Small intestine (tissue), 7 donors: ENCODE measurements at regions not wholly inside any gene's neighbourhood (a gene's known extent, or its start where the extent isn't known, plus 50 kb on each side); places are given as distances from the start of the nearest gene placed in this dataset.
A peak's percentile ranks its signal among the peaks of the same experiment; 100 is the strongest.

Experiments used
- DNase-seq, 2 donors: peaks; one replicate each; pipeline versions ENCODE4 v3.0.0 to v3.0.0-alpha.2; 2013
- FAIRE-seq: peaks from 2 replicates; lab custom pipeline; 2012; peaks lifted over from hg19 to GRCh38; lab: Jason Lieb, UNC
- H3K27ac ChIP-seq, 3 donors: one replicate each; pipeline ENCODE4 v1.5.1; 2013; ENCODE audit warnings: low read length in 2 of 3, mild to moderate bottlenecking in 2 of 3, control low read depth in 1 of 3, inconsistent platforms in 1 of 3, low read depth in 1 of 3, moderate library complexity in 1 of 3
- H3K27me3 ChIP-seq, 3 donors: one replicate each; pipeline ENCODE4 v1.6.1; 2013; ENCODE audit warnings: low read length in 3 of 3, inconsistent platforms in 1 of 3; ENCODE audit not compliant: control insufficient read depth in 3 of 3, insufficient read depth in 3 of 3
- H3K36me3 ChIP-seq, 3 donors: one replicate each; pipeline ENCODE4 v1.6.1; 2013; ENCODE audit warnings: low read length in 3 of 3, inconsistent platforms in 1 of 3, low read depth in 1 of 3, mild to moderate bottlenecking in 1 of 3, moderate library complexity in 1 of 3; ENCODE audit not compliant: control insufficient read depth in 3 of 3, insufficient read depth in 2 of 3
- H3K4me1 ChIP-seq, 3 donors: one replicate each; pipeline ENCODE4 v1.6.1; 2013; ENCODE audit warnings: low read length in 2 of 3, inconsistent platforms in 1 of 3, low read depth in 1 of 3, mild to moderate bottlenecking in 1 of 3, moderate library complexity in 1 of 3; ENCODE audit not compliant: control insufficient read depth in 3 of 3, insufficient read depth in 2 of 3
- H3K4me3 ChIP-seq, 3 donors: one replicate each; pipeline ENCODE4 v1.5.1; 2013; ENCODE audit warnings: low read length in 3 of 3, control low read depth in 1 of 3, inconsistent platforms in 1 of 3, low read depth in 1 of 3, mild to moderate bottlenecking in 1 of 3, moderate library complexity in 1 of 3
- H3K9me3 ChIP-seq, 2 donors: one replicate each; pipeline ENCODE4 v1.6.1; 2013; ENCODE audit warnings: low read depth in 1 of 2, low read length in 1 of 2; ENCODE audit not compliant: control insufficient read depth in 2 of 2, insufficient read depth in 1 of 2
- WGBS, 3 donors: extraction: QIAGEN DNeasy Blood & Tissue Kit; methylation state at CpG; one replicate each; pipeline ENCODE4 v1.1.7; 2013; 5-methylcytosine and 5-hydroxymethylcytosine counted together
- donor health status: healthy with polysubstance abuse.
- donor health status: control.
- donor health status: control.
- donor health status: Bipolar disorder and iron deficiency.
- donor health status: healthy.

DNA sequence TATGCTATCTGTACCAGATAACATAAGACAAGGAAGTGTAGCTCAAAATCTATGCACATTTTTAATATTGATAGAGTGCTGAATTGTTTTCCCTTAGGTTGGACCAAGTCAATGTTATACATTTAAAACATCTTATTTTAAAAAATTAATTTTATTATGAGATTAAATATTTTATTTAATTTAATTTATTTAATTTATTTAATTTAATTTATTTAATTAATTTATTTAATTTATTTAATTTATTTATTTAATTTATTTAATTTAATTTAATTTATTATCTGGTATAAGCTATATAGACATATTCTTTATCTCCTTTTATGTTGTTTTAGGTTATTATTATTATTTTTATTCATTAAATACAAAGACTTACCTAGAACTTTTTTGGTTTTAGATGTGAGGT lies 551.7 kb upstream of the LRRTM1 start:
- Histone ChIP-seq H3K36me3 (no peaks in the 10 kb centered on the region), H3K27ac (no peak overlapping the region), H3K4me1 (no peaks in the 10 kb centered on the region), H3K4me3 (no peak overlapping the region), H3K9me3 (no peaks in the 10 kb centered on the region), H3K27me3 (no peaks in the 10 kb centered on the region)
- DNase-seq: no peak
- FAIRE-seq: peak; percentile 87

DNA sequence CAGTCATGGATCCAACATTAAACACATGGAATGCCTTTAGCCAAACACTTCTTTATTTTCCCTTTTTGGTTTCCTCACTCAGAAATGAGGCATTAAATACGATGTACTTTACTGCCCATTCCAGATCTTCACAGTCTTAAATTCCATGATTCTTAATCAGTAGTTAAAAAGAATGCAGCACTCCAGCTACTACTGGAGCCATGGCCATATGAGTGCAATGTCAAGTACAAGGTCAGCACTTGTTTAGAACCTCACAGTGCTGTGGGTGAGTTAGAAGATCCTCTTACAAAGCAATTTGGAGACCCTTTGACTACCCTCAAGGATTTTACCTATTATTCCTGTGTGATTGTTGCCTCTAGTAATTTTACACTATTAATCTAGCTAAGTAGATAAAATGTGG lies 550.3 kb upstream of the LRRTM1 start:
- Histone ChIP-seq H3K27ac (no peak overlapping the region), H3K36me3 (no peaks in the 10 kb centered on the region), H3K4me1 (no peaks in the 10 kb centered on the region), H3K9me3 (no peaks in the 10 kb centered on the region), H3K27me3 (no peaks in the 10 kb centered on the region), H3K4me3 (no peak overlapping the region)
- WGBS, 3 donors: 54 to 71% (median 56%) methylated on average over 1 of the region's 1 CpG
- no peak for FAIRE-seq
- no peak for DNase-seq

DNA sequence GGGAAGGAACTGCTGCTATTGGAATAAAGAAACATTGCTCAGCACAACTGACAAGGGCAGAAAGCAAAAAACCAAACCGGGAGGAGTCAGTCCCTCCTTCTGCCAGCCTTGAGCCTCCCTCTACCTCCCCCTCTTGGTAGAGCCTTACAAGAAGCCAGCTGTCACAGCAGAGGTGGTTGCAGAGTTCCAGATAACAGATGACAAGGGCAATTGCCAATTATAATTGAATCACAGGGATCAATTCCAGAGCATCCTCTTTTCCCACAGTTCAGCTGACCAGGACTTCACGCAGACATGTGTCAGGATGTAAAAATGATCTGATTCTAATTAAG lies 548.2 kb upstream of the LRRTM1 start:
- no peak overlapping the region for H3K27ac ChIP-seq
- 45 to 54% (median 46%) methylated on average over 2 of the region's 2 CpGs for whole genome bisulfite sequencing, 3 donors
- no peak for FAIRE-seq

DNA sequence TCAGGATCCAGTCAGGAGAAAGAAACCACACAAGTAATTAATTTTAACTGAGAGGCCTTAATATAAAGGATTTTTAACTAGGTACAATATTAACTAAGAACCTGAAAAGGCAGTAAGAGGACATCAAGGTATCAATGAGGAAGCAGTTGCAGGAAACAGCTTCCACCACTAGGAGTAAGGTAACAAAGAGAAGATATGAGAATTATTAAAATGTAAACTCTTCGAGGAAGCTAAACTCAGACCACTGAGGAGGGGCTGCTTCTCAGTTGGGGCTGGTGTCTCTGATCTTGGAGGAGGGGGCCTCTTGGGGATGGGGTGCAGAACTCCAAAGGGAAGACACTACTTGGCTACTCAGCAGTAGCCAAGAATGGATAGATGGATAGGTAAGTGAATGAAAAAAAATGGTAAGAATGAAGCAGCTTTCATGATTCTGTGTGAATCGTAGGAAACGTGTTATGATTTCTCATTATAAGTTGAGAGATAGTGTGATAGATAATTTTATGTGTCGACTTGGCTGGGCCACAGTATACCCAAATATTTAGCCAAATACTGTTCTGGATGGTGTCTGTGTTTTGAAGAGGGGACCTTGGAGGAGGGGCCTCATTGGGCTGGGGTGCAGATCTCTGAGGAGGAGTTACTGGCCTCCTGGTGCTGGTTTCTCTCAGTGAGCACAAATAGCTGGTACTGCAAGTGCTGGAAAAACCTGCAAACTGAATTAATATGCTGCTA lies 547.7 kb upstream of the LRRTM1 start:
- Histone ChIP-seq H3K9me3 (no peaks in the 10 kb centered on the region), H3K27me3 (no peaks in the 10 kb centered on the region), H3K4me3 (no peak overlapping the region), H3K36me3 (no peaks in the 10 kb centered on the region), H3K27ac (no peak overlapping the region), H3K4me1 (no peaks in the 10 kb centered on the region)
- WGBS, 3 donors: 61 to 68% (median 62%) methylated on average over 4 of the region's 4 CpGs
- FAIRE-seq: no peak
- no peak for DNase-seq

More for the DNA sequence above, 548.2 kb upstream of the LRRTM1 start:
- H3K9me3 ChIP-seq: no peaks in the 10 kb centered on the region
- no peak overlapping the region for H3K4me3 ChIP-seq
- no peak for DNase-seq
- no peaks in the 10 kb centered on the region for H3K27me3 ChIP-seq
- no peaks in the 10 kb centered on the region for H3K4me1 ChIP-seq
- H3K36me3 ChIP-seq: no peaks in the 10 kb centered on the region

- H3K9me3 ChIP-seq: no peaks in the 10 kb centered on the region
- H3K4me1 ChIP-seq: no peaks in the 10 kb centered on the region
- DNase-seq (no peak), FAIRE-seq (no peak)
- H3K4me3 ChIP-seq: no peak overlapping the region
- no peaks in the 10 kb centered on the region for H3K27me3 ChIP-seq
- 75 to 83% (median 83%) methylated on average over 5 of the region's 5 CpGs for WGBS, 3 donors
- no peaks in the 10 kb centered on the region for H3K36me3 ChIP-seq
- no peak overlapping the region for H3K27ac ChIP-seq
Observed at GRCh38 chr2:80830891-80831290, 526.3 kb upstream of the LRRTM1 start.

GRCh38 chr2:80822999-80823398 lies 518.4 kb upstream of the LRRTM1 start:
- no peaks in the 10 kb centered on the region for H3K9me3 ChIP-seq

DNA sequence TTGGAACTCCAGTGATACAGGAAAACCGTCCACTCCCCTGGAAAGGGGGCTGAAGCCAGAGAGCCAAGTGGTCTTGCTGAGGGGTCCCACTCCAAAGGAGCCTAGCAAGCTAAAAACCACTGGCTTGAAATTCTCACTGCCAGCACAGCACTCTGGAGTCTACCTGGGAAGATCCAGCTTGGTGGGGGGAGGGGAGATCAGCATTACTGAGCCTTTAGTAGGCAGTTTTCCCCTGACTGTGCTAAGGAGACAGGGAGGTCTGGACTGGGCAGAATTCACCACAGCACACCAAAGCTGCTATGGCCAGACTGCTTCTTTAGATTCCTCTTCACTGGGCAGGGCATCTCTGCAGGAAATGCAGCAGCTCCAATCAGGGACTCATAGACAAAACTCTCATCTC lies 510.7 kb upstream of the LRRTM1 start:
- WGBS, 3 donors: 58 to 78% (median 73%) methylated on average over 1 of the region's 1 CpG
- no peaks in the 10 kb centered on the region for H3K4me1 ChIP-seq
- H3K4me3 ChIP-seq: no peak overlapping the region
- no peaks in the 10 kb centered on the region for H3K36me3 ChIP-seq
- H3K27ac ChIP-seq: no peak overlapping the region
- FAIRE-seq: no peak
- no peaks in the 10 kb centered on the region for H3K27me3 ChIP-seq
- DNase-seq: no peak
- H3K9me3 ChIP-seq: no peaks in the 10 kb centered on the region

More at GRCh38 chr2:80822999-80823398, 518.4 kb upstream of the LRRTM1 start:
- H3K4me3 ChIP-seq: no peak overlapping the region
- FAIRE-seq: no peak
- 59 to 75% (median 66%) methylated on average over 4 of the region's 4 CpGs for WGBS, 3 donors
- H3K27me3 ChIP-seq: no peaks in the 10 kb centered on the region
- no peaks in the 10 kb centered on the region for H3K36me3 ChIP-seq
- no peak overlapping the region for H3K27ac ChIP-seq
- no peaks in the 10 kb centered on the region for H3K4me1 ChIP-seq
- no peak for DNase-seq

DNA sequence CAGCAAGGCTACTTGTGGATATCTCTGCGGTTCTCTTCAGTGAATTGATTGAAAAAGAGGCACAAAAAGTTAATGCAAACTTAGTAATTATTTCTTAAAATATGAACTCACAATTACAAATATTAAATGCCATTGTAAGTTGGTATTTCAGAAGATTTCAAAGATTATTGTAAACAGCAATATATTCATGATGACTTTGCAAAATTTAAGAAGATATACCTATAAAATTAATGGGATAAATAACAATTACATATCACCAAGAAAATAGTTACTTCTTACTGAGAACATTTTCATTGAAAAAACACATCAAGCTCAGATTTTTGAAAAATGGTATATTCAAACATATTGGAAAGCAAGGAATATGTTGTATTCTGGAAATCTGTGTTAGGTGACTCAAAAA lies 482.0 kb upstream of the LRRTM1 start:
- FAIRE-seq (no peak), DNase-seq (no peak)
- H3K36me3 ChIP-seq: no peaks in the 10 kb centered on the region
- no peaks in the 10 kb centered on the region for H3K4me1 ChIP-seq
- H3K27ac ChIP-seq: no peak overlapping the region
- 5 to 57% (median 6%) methylated on average over 1 of the region's 1 CpG for WGBS, 3 donors
- H3K27me3 ChIP-seq: no peaks in the 10 kb centered on the region
- no peaks in the 10 kb centered on the region for H3K9me3 ChIP-seq
- H3K4me3 ChIP-seq: no peak overlapping the region

GRCh38 chr2:80778704-80779103 lies 474.2 kb upstream of the LRRTM1 start:
- Histone ChIP-seq H3K9me3 (no peaks in the 10 kb centered on the region), H3K4me3 (no peak overlapping the region), H3K4me1 (no peaks in the 10 kb centered on the region), H3K27ac (no peak overlapping the region), H3K36me3 (no peaks in the 10 kb centered on the region), H3K27me3 (no peaks in the 10 kb centered on the region)
- no peak for FAIRE-seq
- DNase-seq: no peak
